Smooth muscle cell (in vitro differentiated cells): ENCODE measurements at regions not wholly inside any gene's neighbourhood (a gene's known extent, or its start where the extent isn't known, plus 50 kb on each side); places are given as distances from the start of the nearest gene placed in this dataset.

Experiments used
- DNase-seq: peaks from one replicate; lab custom pipeline; 2025; ENCODE audit not compliant: unreplicated experiment; lab: John Stamatoyannopoulos, UW
- H2AFZ ChIP-seq: fragments of 200-600 bp; sonication (generic); 2 replicates; pipeline ENCODE4 v1.6.0; 2016; ENCODE audit warnings: antibody characterized with exemption, low read depth, mild to moderate bottlenecking
- H3F3A ChIP-seq: fragments of 200-600 bp; sonication (generic); 2 replicates; pipeline ENCODE4 v1.6.0; 2017; ENCODE audit warnings: antibody characterized with exemption, low read depth
- H3K27ac ChIP-seq: fragments of 200-600 bp; sonication (generic); 2 replicates; pipeline ENCODE4 v1.5.1; 2016; ENCODE audit warnings: low read depth, mild to moderate bottlenecking
- H3K27me3 ChIP-seq: fragments of 200-600 bp; sonication (generic); 2 replicates; pipeline ENCODE4 v1.6.1; 2016; ENCODE audit warnings: low read depth, mild to moderate bottlenecking
- H3K36me3 ChIP-seq: fragments of 200-600 bp; sonication (generic); 2 replicates; pipeline ENCODE4 v1.5.1; 2016; ENCODE audit warnings: low read depth
- H3K4me1 ChIP-seq: fragments of 200-600 bp; sonication (generic); 2 replicates; pipeline ENCODE4 v1.5.1; 2016; ENCODE audit warnings: low read depth
- H3K4me2 ChIP-seq: fragments of 200-600 bp; sonication (generic); 2 replicates; pipeline ENCODE4 v1.6.0; 2016; ENCODE audit warnings: mild to moderate bottlenecking
- H3K4me3 ChIP-seq: fragments of 200-600 bp; sonication (generic); 2 replicates; pipeline ENCODE4 v1.5.1; 2016; ENCODE audit warnings: mild to moderate bottlenecking
- H3K79me2 ChIP-seq: fragments of 200-600 bp; sonication (generic); 2 replicates; pipeline ENCODE4 v1.6.0; 2016; ENCODE audit warnings: low read depth, mild to moderate bottlenecking
- H3K9ac ChIP-seq: fragments of 200-600 bp; sonication (generic); 2 replicates; pipeline ENCODE4 v1.6.0; 2016; ENCODE audit warnings: low read depth
- H3K9me3 ChIP-seq: fragments of 200-600 bp; sonication (generic); replicated peaks from 2 replicates; pipeline ENCODE4 v1.5.1; 2016; ENCODE audit warnings: low read depth
- H4K20me1 ChIP-seq: fragments of 200-600 bp; sonication (generic); 2 replicates; pipeline ENCODE4 v1.6.0; 2016; ENCODE audit warnings: low read depth
- CTCF ChIP-seq: fragments of 200-600 bp; sonication (generic); IDR thresholded peaks from 2 replicates; pipeline ENCODE4 v1.5.1; 2017; ENCODE audit warnings: borderline replicate concordance, mild to moderate bottlenecking, antibody characterized with exemption; ENCODE audit not compliant: insufficient read depth, poor library complexity, severe bottlenecking
- WGBS: methylation state at CpG from one replicate; pipeline ENCODE4 v1.1.7; 2016; ENCODE audit warnings: low lambda C conversion rate; 5-methylcytosine and 5-hydroxymethylcytosine counted together

GRCh38 chr1:222314839-222315238 is 233.1 kb downstream of the HHIPL2 start:
- Histone ChIP-seq H3K9ac (no peak overlapping the region), H3F3A (no peaks in the 10 kb centered on the region), H2AFZ (no peak overlapping the region), H3K79me2 (no peaks in the 10 kb centered on the region), H4K20me1 (no peaks in the 10 kb centered on the region), H3K9me3 (no peaks in the 10 kb centered on the region), H3K36me3 (no peaks in the 10 kb centered on the region), H3K27ac (no peak overlapping the region), H3K4me3 (no peak overlapping the region), H3K4me1 (no peaks in the 10 kb centered on the region), H3K4me2 (no peak overlapping the region), H3K27me3 (no peaks in the 10 kb centered on the region)
- 96% methylated on average over 2 of the region's 2 CpGs for WGBS
- no peak for DNase-seq
- no peak for TF ChIP-seq CTCF

- DNase-seq: no peak
- H3K9me3 ChIP-seq: no peaks in the 10 kb centered on the region
- H3K4me1 ChIP-seq: no peaks in the 10 kb centered on the region
- no peaks in the 10 kb centered on the region for H3K36me3 ChIP-seq
- H3K4me3 ChIP-seq: no peak overlapping the region
- H3K9ac ChIP-seq: no peak overlapping the region
- no peak for TF ChIP-seq CTCF
- H2AFZ ChIP-seq: no peak overlapping the region
- no peak overlapping the region for H3K4me2 ChIP-seq
- H3K27ac ChIP-seq: no peak overlapping the region
- H3K27me3 ChIP-seq: no peaks in the 10 kb centered on the region
- no peaks in the 10 kb centered on the region for H4K20me1 ChIP-seq
- no peaks in the 10 kb centered on the region for H3K79me2 ChIP-seq
- no peaks in the 10 kb centered on the region for H3F3A ChIP-seq
- WGBS: 84% methylated on average over 5 of the region's 5 CpGs
These were observed 237.1 kb downstream of the HHIPL2 start for GRCh38 chr1:222310836-222311235.

- no peaks in the 10 kb centered on the region for H3F3A ChIP-seq
- H3K9me3 ChIP-seq: no peaks in the 10 kb centered on the region
- WGBS: 69% methylated on average over 2 of the region's 2 CpGs
- no peak for TF ChIP-seq CTCF
- no peaks in the 10 kb centered on the region for H3K36me3 ChIP-seq
- no peak for DNase-seq
- no peaks in the 10 kb centered on the region for H3K27me3 ChIP-seq
- H3K4me2 ChIP-seq: no peak overlapping the region
- no peaks in the 10 kb centered on the region for H3K4me1 ChIP-seq
- H3K27ac ChIP-seq: no peak overlapping the region
- H3K4me3 ChIP-seq: no peak overlapping the region
- H3K79me2 ChIP-seq: no peaks in the 10 kb centered on the region
- H3K9ac ChIP-seq: no peak overlapping the region
- H2AFZ ChIP-seq: no peak overlapping the region
- H4K20me1 ChIP-seq: no peaks in the 10 kb centered on the region
These were observed 240.3 kb downstream of the HHIPL2 start for GRCh38 chr1:222307621-222308020.

GRCh38 chr1:222306512-222306911 is 241.4 kb downstream of the HHIPL2 start:
- Histone ChIP-seq H3K4me1 (peaks cover 5% of the 10 kb centered on the region), H4K20me1 (no peaks in the 10 kb centered on the region), H3K27ac (no peak overlapping the region), H2AFZ (no peak overlapping the region), H3K4me3 (no peak overlapping the region), H3K79me2 (no peaks in the 10 kb centered on the region), H3K4me2 (no peak overlapping the region), H3K9ac (no peak overlapping the region), H3F3A (no peaks in the 10 kb centered on the region), H3K9me3 (no peaks in the 10 kb centered on the region), H3K27me3 (no peaks in the 10 kb centered on the region), H3K36me3 (no peaks in the 10 kb centered on the region)
- DNase-seq: no peak
- TF ChIP-seq CTCF: no peak
- 81% methylated on average over 1 of the region's 1 CpG for WGBS
